SK-N-SH treated with all-trans-retinoic acid at 6 μM for 48 hours (cell line): ENCODE measurements at regions not wholly inside any gene's neighbourhood (a gene's known extent, or its start where the extent isn't known, plus 50 kb on each side); places are given as distances from the start of the nearest gene placed in this dataset.

ENCODE experiments used
- ARNTL ChIP-seq: fragments of 450-650 bp; formaldehyde crosslinking; IDR thresholded peaks from 2 replicates; pipeline ENCODE4 v1.5.0; 2020; ENCODE audit warnings: low read depth, mild to moderate bottlenecking, moderate library complexity, borderline replicate concordance
- CREB5 ChIP-seq: fragments of 250-450 bp; sonication (Bioruptor Pico); IDR thresholded peaks from 2 replicates; pipeline ENCODE4 v1.5.1; 2020; ENCODE audit warnings: low read depth, mild to moderate bottlenecking, moderate library complexity
- ESRRG ChIP-seq: fragments of 250-450 bp; sonication (Bioruptor Pico); IDR thresholded peaks from 2 replicates; pipeline ENCODE4 v1.6.1; 2021; ENCODE audit warnings: mild to moderate bottlenecking
- GLIS3 ChIP-seq: fragments of 250-450 bp; sonication (Bioruptor Pico); IDR thresholded peaks from 2 replicates; pipeline ENCODE4 v1.5.0; 2020; ENCODE audit warnings: mild to moderate bottlenecking, moderate library complexity
- ISL1 ChIP-seq: fragments of 250-450 bp; sonication (Bioruptor Pico); IDR thresholded peaks from 2 replicates; pipeline ENCODE4 v2.1.2; 2022; ENCODE audit warnings: mild to moderate bottlenecking, moderate library complexity
- PATZ1 ChIP-seq: fragments of 250-450 bp; sonication (Bioruptor Pico); IDR thresholded peaks from 2 replicates; pipeline ENCODE4 v1.8.0; 2020; ENCODE audit warnings: mild to moderate bottlenecking, moderate library complexity, borderline replicate concordance
- PPARA ChIP-seq: fragments of 250-450 bp; sonication (Bioruptor Pico); IDR thresholded peaks from 2 replicates; pipeline ENCODE4 v1.5.0; 2020; ENCODE audit warnings: mild to moderate bottlenecking, borderline replicate concordance
- RARB ChIP-seq: fragments of 250-450 bp; sonication (Bioruptor Pico); IDR thresholded peaks from 2 replicates; pipeline ENCODE4 v1.8.0; 2021; ENCODE audit warnings: mild to moderate bottlenecking, moderate library complexity
- SNAI2 ChIP-seq: fragments of 250-450 bp; sonication (Bioruptor Pico); IDR thresholded peaks from 2 replicates; pipeline ENCODE4 v1.5.0; 2020; ENCODE audit warnings: mild to moderate bottlenecking, moderate library complexity
- TCF4 ChIP-seq: fragments of 250-450 bp; sonication (Bioruptor Pico); IDR thresholded peaks from 2 replicates; pipeline ENCODE4 v1.8.0; 2021; ENCODE audit warnings: mild to moderate bottlenecking, moderate library complexity, borderline replicate concordance
- TOX ChIP-seq: fragments of 250-450 bp; sonication (Bioruptor Pico); IDR thresholded peaks from 2 replicates; pipeline ENCODE4 v1.8.0; 2021; ENCODE audit warnings: mild to moderate bottlenecking, moderate library complexity, borderline replicate concordance
- ZC3H10 ChIP-seq: fragments of 250-450 bp; sonication (Bioruptor Pico); IDR thresholded peaks from 2 replicates; pipeline ENCODE4 v1.5.1; 2021; ENCODE audit warnings: mild to moderate bottlenecking, moderate library complexity
- ZNF565 ChIP-seq: fragments of 450-650 bp; formaldehyde crosslinking; conservative IDR thresholded peaks from 2 replicates; pipeline ENCODE4 v1.5.0; 2020; ENCODE audit warnings: low read depth, mild to moderate bottlenecking, moderate library complexity

- no peak for TF ChIP-seq ZC3H10 (CRISPR knock-in tag)
- TF ChIP-seq TCF4 = no peak
- no peak for TF ChIP-seq ARNTL (CRISPR knock-in tag)
- TF ChIP-seq PATZ1 (CRISPR knock-in tag) = no peak
- TF ChIP-seq PPARA (CRISPR knock-in tag) = no peak
- no peak for TF ChIP-seq ZNF565
- no peak for TF ChIP-seq ISL1 (CRISPR knock-in tag)
- no peak for TF ChIP-seq TOX (CRISPR knock-in tag)
- no peak for TF ChIP-seq ESRRG
- TF ChIP-seq GLIS3 (CRISPR knock-in tag) = no peak
- no peak for TF ChIP-seq CREB5 (CRISPR knock-in tag)
- TF ChIP-seq RARB (CRISPR knock-in tag) = no peak
- TF ChIP-seq SNAI2 (CRISPR knock-in tag) = no peak
These were observed 78.4 kb upstream of the FUNDC1 start for GRCh38 chrX:44621078-44621477.
